HTR-8/SVneo (cell line): ENCODE measurements at regions not wholly inside any gene's neighbourhood (a gene's known extent, or its start where the extent isn't known, plus 50 kb on each side); places are given as distances from the start of the nearest gene placed in this dataset.

ENCODE experiments used
- DNase-seq: peaks from one replicate; pipeline ENCODE4 v3.0.0; 2011; ENCODE audit warnings: low spot score, mixed read lengths; ENCODE audit not compliant: insufficient read length
- FAIRE-seq: peaks from 2 replicates; lab custom pipeline; 2011; peaks lifted over from hg19 to GRCh38; lab: Jason Lieb, UNC

- FAIRE-seq: no peak
- no peak for DNase-seq
Observed at GRCh38 chr3:178019645-178020044, 516.6 kb upstream of the KCNMB2 start.

- DNase-seq (no peak), FAIRE-seq (no peak)
Observed at GRCh38 chr3:178022599-178022998, 513.6 kb upstream of the KCNMB2 start.

- FAIRE-seq (no peak), DNase-seq (no peak)
Observed at GRCh38 chr3:178028933-178029332, 507.3 kb upstream of the KCNMB2 start.

- no peak for DNase-seq
- FAIRE-seq: no peak
Observed at GRCh38 chr3:178036451-178037144, 499.6 kb upstream of the KCNMB2 start.

GRCh38 chr3:178041931-178042330 is 494.3 kb upstream of the KCNMB2 start:
- DNase-seq (no peak), FAIRE-seq (no peak)

DNA sequence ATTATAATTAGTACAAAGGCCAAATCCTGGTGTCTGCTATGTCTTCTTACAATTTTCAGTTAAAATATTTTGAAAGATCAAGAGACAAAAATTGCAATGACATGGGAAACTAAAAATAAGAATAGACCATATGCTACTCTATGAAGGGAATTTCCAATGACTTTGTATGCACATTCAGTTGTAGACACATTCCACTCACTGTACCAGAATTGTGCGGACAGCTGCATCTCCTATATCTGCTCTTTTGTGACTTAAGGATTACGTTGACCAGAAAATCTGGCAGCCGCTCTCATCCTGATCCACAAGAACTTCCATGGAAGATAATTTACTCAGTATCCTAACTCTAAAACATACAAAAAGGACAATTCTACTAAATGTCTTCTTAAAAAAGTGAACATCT is 493.9 kb upstream of the KCNMB2 start:
- DNase-seq (no peak), FAIRE-seq (no peak)

GRCh38 chr3:178043084-178043483 is 493.2 kb upstream of the KCNMB2 start:
- FAIRE-seq (no peak), DNase-seq (no peak)

GRCh38 chr3:178044320-178044719 is 491.9 kb upstream of the KCNMB2 start:
- DNase-seq (no peak), FAIRE-seq (no peak)

DNA sequence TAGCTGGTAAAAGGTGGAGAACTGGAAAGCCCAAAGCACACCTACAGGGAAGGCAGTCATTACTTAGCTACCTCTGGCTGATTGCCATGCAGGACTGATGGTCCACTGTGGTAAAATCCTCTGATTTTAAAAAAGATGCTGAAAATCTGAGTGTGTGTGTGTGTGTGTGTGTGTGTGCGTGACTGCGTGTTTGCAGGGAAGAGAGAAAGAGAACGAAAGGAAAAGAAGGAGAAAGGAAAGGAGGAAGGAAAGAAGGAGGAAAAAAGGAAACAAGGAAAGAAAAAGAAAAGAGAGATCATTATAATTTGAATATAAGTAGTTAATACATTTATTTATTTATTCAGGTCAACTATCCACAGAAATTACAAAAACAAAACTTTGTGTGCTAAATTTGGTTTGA is 488.7 kb upstream of the KCNMB2 start:
- FAIRE-seq: no peak
- DNase-seq: no peak

- FAIRE-seq: no peak
Observed at GRCh38 chr3:178048768-178049167, 487.5 kb upstream of the KCNMB2 start.

GRCh38 chr3:178054471-178054870 is 481.8 kb upstream of the KCNMB2 start:
- no peak for FAIRE-seq
- DNase-seq: no peak

More at GRCh38 chr3:178048768-178049167, 487.5 kb upstream of the KCNMB2 start:
- DNase-seq: no peak

DNA sequence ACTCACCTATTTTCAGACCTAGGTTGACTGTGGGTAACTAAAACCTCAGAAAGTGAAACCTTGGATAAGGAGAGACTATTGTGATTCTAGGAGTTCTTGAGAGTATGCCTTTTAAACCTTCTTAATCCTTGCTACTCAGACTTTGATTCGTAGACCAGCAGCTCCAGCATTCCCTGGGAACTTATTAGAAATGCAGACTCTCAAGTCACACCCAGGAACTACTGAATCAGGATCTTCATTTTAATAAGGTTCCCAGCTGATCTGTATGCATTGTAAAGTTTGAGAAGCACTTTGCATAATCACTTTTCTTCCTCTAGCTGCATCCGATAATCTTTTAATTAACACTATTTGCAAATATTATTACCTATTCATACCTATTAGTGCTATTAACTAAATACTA is 480.3 kb upstream of the KCNMB2 start:
- FAIRE-seq (no peak), DNase-seq (no peak)

DNA sequence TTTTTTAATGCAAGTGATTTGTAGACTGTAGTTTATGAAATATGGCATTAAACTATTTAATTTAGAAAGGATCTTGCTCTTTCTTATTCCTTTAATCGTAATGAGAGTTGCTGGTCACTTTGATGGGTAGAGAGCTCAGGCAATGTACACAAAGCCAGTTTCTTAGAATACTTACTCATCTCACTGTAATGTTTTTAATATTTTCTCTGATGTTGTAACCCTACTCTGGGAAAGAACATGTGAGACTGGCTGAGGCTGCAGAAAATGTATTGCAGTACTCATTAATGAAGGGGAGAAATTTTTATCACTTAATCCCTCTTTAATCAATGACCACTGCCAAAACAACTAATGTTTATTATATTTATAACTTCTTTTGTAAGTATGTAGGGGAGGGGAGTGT is 479.4 kb upstream of the KCNMB2 start:
- DNase-seq: no peak

GRCh38 chr3:178058629-178059028 is 477.6 kb upstream of the KCNMB2 start:
- FAIRE-seq (no peak), DNase-seq (no peak)

More for the DNA sequence above, 479.4 kb upstream of the KCNMB2 start:
- FAIRE-seq: no peak

GRCh38 chr3:178059119-178059518 is 477.1 kb upstream of the KCNMB2 start:
- no peak for FAIRE-seq
- no peak for DNase-seq

GRCh38 chr3:178059836-178060235 is 476.4 kb upstream of the KCNMB2 start:
- FAIRE-seq (no peak), DNase-seq (no peak)

- DNase-seq (no peak), FAIRE-seq (no peak)
Observed at GRCh38 chr3:178060407-178060806, 475.8 kb upstream of the KCNMB2 start.

- FAIRE-seq: no peak
Observed at GRCh38 chr3:178062126-178062525, 474.1 kb upstream of the KCNMB2 start.

GRCh38 chr3:178063461-178063860 is 472.8 kb upstream of the KCNMB2 start:
- FAIRE-seq (no peak), DNase-seq (no peak)

More at GRCh38 chr3:178062126-178062525, 474.1 kb upstream of the KCNMB2 start:
- no peak for DNase-seq

- DNase-seq (no peak), FAIRE-seq (no peak)
Observed at GRCh38 chr3:178067721-178068120, 468.5 kb upstream of the KCNMB2 start.

DNA sequence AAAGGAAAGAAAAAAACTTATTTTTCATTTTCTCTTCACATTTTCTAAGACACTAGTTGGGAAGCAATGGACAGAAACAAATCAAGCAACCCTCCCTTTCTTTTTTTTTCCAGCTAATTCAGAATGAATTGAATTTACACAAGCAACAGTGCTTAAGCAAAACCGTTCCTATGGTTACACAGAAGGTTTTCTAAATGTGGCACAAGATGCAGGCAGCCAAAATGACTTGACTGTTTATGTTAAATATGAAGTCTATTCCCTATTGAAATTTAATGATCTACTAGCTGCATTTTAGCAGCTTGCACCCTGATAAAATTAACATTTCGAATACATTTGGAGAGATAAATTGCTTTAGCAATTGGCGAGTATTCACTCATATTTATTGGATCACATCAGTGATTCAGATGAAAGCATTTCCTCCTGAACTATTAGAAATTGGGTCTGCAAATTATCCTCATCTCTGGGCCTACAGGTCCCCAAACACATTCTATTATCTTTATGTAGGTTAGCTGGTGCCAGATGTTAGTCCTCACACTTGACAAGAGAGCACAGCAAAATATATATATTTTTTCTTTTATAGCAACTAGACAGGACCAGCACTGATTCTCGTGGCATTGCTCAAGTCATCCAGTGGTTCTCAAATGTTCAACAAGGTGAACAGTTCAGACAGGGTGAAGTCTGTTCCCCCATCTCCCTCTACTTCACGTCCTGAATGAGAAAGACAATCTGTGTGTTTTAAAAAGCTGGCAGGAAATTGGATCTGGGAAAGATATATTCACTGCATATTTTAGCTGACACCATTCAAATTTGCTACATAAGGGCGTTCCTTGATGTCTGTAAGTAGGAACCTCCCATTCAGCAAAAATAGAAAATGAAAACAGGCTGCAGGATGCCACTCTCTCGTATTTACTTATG is 463.6 kb upstream of the KCNMB2 start:
- FAIRE-seq (no peak), DNase-seq (no peak)
